ENCODE measurements at regions not wholly inside any gene's neighbourhood (a gene's known extent, or its start where the extent isn't known, plus 50 kb on each side); places are given as distances from the start of the nearest gene placed in this dataset.

GRCh38 chrX:9205599-9206223 is 171.8 kb upstream of the FAM9B start:
- TF ChIP-seq, protein P1, sequence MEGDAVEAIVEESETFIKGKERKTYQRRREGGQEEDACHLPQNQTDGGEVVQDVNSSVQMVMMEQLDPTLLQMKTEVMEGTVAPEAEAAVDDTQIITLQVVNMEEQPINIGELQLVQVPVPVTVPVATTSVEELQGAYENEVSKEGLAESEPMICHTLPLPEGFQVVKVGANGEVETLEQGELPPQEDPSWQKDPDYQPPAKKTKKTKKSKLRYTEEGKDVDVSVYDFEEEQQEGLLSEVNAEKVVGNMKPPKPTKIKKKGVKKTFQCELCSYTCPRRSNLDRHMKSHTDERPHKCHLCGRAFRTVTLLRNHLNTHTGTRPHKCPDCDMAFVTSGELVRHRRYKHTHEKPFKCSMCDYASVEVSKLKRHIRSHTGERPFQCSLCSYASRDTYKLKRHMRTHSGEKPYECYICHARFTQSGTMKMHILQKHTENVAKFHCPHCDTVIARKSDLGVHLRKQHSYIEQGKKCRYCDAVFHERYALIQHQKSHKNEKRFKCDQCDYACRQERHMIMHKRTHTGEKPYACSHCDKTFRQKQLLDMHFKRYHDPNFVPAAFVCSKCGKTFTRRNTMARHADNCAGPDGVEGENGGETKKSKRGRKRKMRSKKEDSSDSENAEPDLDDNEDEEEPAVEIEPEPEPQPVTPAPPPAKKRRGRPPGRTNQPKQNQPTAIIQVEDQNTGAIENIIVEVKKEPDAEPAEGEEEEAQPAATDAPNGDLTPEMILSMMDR (IDR thresholded peaks at IDR 0.05; ENCODE audit: low read length) = no peak
- TF ChIP-seq EZH2 (IDR thresholded peaks at IDR 0.05; ENCODE audit: borderline replicate concordance, low read length) = no peak

Data from OCI-LY1 (cell line).